HCT116 (cell line): ENCODE measurements at regions not wholly inside any gene's neighbourhood (a gene's known extent, or its start where the extent isn't known, plus 50 kb on each side); places are given as distances from the start of the nearest gene placed in this dataset.

Source experiments
- ATAC-seq: fragments of 200-7000 bp; cut with Tn5 transposase; 2 replicates; pipeline ENCODE4 v1.9.1; 2020; ENCODE audit warnings: mild to moderate bottlenecking, moderate library complexity
- BruUV-seq: library from RNA; stranded (reverse); fragments of 400-500 nt; replicated peaks from 2 replicates; lab custom pipeline; 2021; lab: Mats Ljungman, UMichigan
- CTCF ChIA-PET: fragments of 300-600 bp; sonication (Branson Sonifier 250); formaldehyde crosslinking; loops from one replicate; lab custom pipeline; 2021; ENCODE audit warnings: antibody characterized with exemption; lab: Charles Lee
- POLR2A ChIA-PET: fragments of 300-600, 350-600 bp; sonication (Branson Sonifier 250); formaldehyde crosslinking; loops from one replicate; lab custom pipeline; 2021; ENCODE audit warnings: antibody characterized with exemption; lab: Charles Lee
- RAD21 ChIA-PET, 2 experiments: fragments of 300-600 bp; sonication (Branson Sonifier 250); formaldehyde crosslinking; loops; one replicate each; lab custom pipeline; 2023; ENCODE audit warnings: low total read pairs in 2 of 2; ENCODE audit not compliant: uncharacterized antibody in 2 of 2, unreplicated experiment in 2 of 2, low non-redundant PET in 1 of 2; lab: Charles Lee
- DNase-seq: peaks from one replicate; pipeline ENCODE4 v3.0.0-alpha.2; 2010; ENCODE audit warnings: low read depth, low spot score
- H2AFZ ChIP-seq: fragments of 200-600 bp; shearing (Covaris generic), sonication (generic); 2 replicates; pipeline ENCODE4 v1.6.1; 2017; ENCODE audit warnings: low read depth, mixed run types, mixed read lengths, antibody characterized with exemption, low read length; ENCODE audit not compliant: poor library complexity, severe bottlenecking
- H3K27ac ChIP-seq: 2 replicates; pipeline ENCODE4 v1.5.1; 2012; ENCODE audit warnings: low read depth, low read length
- H3K27me3 ChIP-seq: fragments of 200-600 bp; sonication (generic); 2 replicates; pipeline ENCODE4 v1.6.1; 2016; ENCODE audit warnings: mixed run types, low read length, mixed read lengths; ENCODE audit not compliant: insufficient read depth
- H3K36me3 ChIP-seq, 2 experiments: fragments of 200-500 bp in 1 of 2; fragments of 200-600 bp in 1 of 2; sonication (Bioruptor generic) in 1 of 2; sonication (generic) in 1 of 2; 2 replicates each; pipeline versions ENCODE4 v1.5.1 to v1.6.1; 2014 to 2016; ENCODE audit warnings: low read length in 2 of 2, inconsistent platforms in 1 of 2, mixed read lengths in 1 of 2, mixed run types in 1 of 2; ENCODE audit not compliant: insufficient read depth in 2 of 2, control insufficient read depth in 1 of 2
- H3K4me1 ChIP-seq, 2 experiments: fragments of 200-600 bp in 1 of 2; sonication (generic) in 1 of 2; 2 replicates each; pipeline versions ENCODE4 v1.5.1 to v1.6.1; 2012 to 2017; ENCODE audit warnings: low read length in 2 of 2, inconsistent platforms in 1 of 2, mild to moderate bottlenecking in 1 of 2, mixed read lengths in 1 of 2, mixed run types in 1 of 2, moderate library complexity in 1 of 2; ENCODE audit not compliant: insufficient read depth in 2 of 2, control insufficient read depth in 1 of 2
- H3K4me2 ChIP-seq: fragments of 200-600 bp; sonication (generic); 2 replicates; pipeline ENCODE4 v1.6.1; 2017; ENCODE audit warnings: mixed run types, low read length, mixed read lengths
- H3K4me3 ChIP-seq, 2 experiments: fragments of 200-600 bp in 1 of 2; sonication (generic) in 1 of 2; replicated peaks in 1 of 2; 2 replicates each; pipeline ENCODE4 v1.5.1; 2011 to 2016; ENCODE audit warnings: low read length in 2 of 2, control low read depth in 1 of 2, low read depth in 1 of 2, mild to moderate bottlenecking in 1 of 2, mixed read lengths in 1 of 2, mixed run types in 1 of 2
- H3K79me2 ChIP-seq: fragments of 200-600 bp; sonication (generic); 2 replicates; pipeline ENCODE4 v1.6.1; 2017; ENCODE audit warnings: mild to moderate bottlenecking, mixed run types, low read length, moderate library complexity, mixed read lengths; ENCODE audit not compliant: insufficient read depth
- H3K9ac ChIP-seq: fragments of 200-600 bp; sonication (generic); 2 replicates; pipeline ENCODE4 v1.6.1; 2016; ENCODE audit warnings: low read length, mixed read lengths
- H3K9me2 ChIP-seq: fragments of 200-600 bp; sonication (generic), shearing (Covaris generic); 2 replicates; pipeline ENCODE4 v1.6.1; 2017; ENCODE audit warnings: mixed run types, mild to moderate bottlenecking, moderate library complexity; ENCODE audit not compliant: insufficient read depth
- H3K9me3 ChIP-seq, 2 experiments: fragments of 200-500 bp in 1 of 2; fragments of 200-600 bp in 1 of 2; sonication (Bioruptor generic) in 1 of 2; sonication (generic) in 1 of 2; 2 replicates each; pipeline ENCODE4 v1.6.1; 2014 to 2017; ENCODE audit warnings: low read length in 2 of 2, mixed read lengths in 2 of 2, inconsistent platforms in 1 of 2, low read depth in 1 of 2, mild to moderate bottlenecking in 1 of 2, mixed run types in 1 of 2, moderate library complexity in 1 of 2; ENCODE audit not compliant: control insufficient read depth in 1 of 2, insufficient read depth in 1 of 2
- H4K20me1 ChIP-seq: fragments of 200-600 bp; sonication (generic), shearing (Covaris generic); 2 replicates; pipeline ENCODE4 v1.6.1; 2017; ENCODE audit warnings: mixed run types, mild to moderate bottlenecking, moderate library complexity; ENCODE audit not compliant: insufficient read depth
- FOSL1 ChIP-seq: IDR thresholded peaks from 2 replicates; pipeline ENCODE4 v1.6.1; 2012; ENCODE audit warnings: low read depth
- JUND ChIP-seq: IDR thresholded peaks from 2 replicates; pipeline ENCODE4 v1.6.1; 2012
- POLR2AphosphoS5 ChIP-seq: IDR thresholded peaks from 2 replicates; pipeline ENCODE4 v1.6.1; 2011; ENCODE audit warnings: mild to moderate bottlenecking, low read depth, low read length, moderate library complexity
- REST ChIP-seq: IDR thresholded peaks from 2 replicates; pipeline ENCODE4 v1.6.1; 2012; ENCODE audit warnings: low read depth
- ZBTB33 ChIP-seq: IDR thresholded peaks from 2 replicates; pipeline ENCODE4 v1.6.1; 2011; ENCODE audit warnings: mild to moderate bottlenecking, low read length, moderate library complexity; ENCODE audit not compliant: insufficient replicate concordance; ENCODE audit errors: extremely low read depth
- intact Hi-C: fragments of 100-400 bp; cut with micrococcal nuclease; formaldehyde crosslinking; loops from 2 replicates; pipeline ENCODE4 v1.10.0; 2022

- Histone ChIP-seq H3K9me3 (no peaks in the 10 kb centered on the region), H3K4me3 (no peak overlapping the region), H3K9me2 (no peaks in the 10 kb centered on the region), H3K9ac (no peak overlapping the region), H3K79me2 (no peaks in the 10 kb centered on the region), H3K27ac (no peak overlapping the region), H3K27me3 (no peaks in the 10 kb centered on the region), H3K36me3 (no peaks in the 10 kb centered on the region), H3K4me1 (no peaks in the 10 kb centered on the region), H2AFZ (no peak overlapping the region), H3K4me2 (no peak overlapping the region), H4K20me1 (no peaks in the 10 kb centered on the region)
- ATAC-seq (no peak), DNase-seq (no peak)
- ChIA-PET POLR2A (interaction anchor here (0.6 kb wide), 1 partner anchor 123 kb away, joined by 3 read pairs; no protein-coding TSS in a partner anchor), CTCF (interaction anchor here (1.3 kb wide), 1 partner anchor 171 kb away, joined by 3 read pairs; no protein-coding TSS in a partner anchor), RAD21 (no interaction called here)
- TF ChIP-seq POLR2AphosphoS5 = no peak
- no peak for TF ChIP-seq REST
- no peak for TF ChIP-seq JUND
- no peak for TF ChIP-seq FOSL1
- no peak for TF ChIP-seq ZBTB33
- BruUV-seq = no TSS peak
- intact Hi-C loops = no loop called here
Measured at GRCh38 chr1:87451229-87451920, 122.7 kb downstream of the LMO4 start.
